ENCODE measurements at regions not wholly inside any gene's neighbourhood (a gene's known extent, or its start where the extent isn't known, plus 50 kb on each side); places are given as distances from the start of the nearest gene placed in this dataset.
"Not testable (repeated sequence)": the region's sequence is repeated elsewhere in the genome, so short reads cannot be mapped to it uniquely, and the experiment has no call there.

DNA sequence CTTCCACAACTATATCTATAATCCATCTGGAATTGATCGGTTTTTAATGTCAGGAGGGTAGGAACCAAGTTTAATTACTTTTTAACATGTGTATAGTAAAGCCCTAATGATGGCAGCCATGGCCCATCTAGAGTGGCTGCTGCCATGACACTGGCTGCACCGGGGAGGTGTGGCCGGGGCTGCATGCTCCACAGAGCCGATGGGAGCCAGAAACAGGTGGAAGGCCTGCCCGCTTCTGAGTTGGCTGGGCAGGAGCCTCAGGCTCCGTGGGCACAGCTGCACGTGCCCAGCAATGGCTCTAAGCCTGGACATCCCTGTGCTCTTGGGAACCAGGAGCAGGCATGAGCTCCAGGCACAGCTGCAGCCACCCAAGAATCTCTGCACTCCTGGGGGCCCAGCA is 73.0 kb downstream of the GBP6 start:
- DNase-seq, result no peak

- not testable (repeated sequence) for DNase-seq
Measured at GRCh38 chr1:89438301-89438700, 74.4 kb downstream of the GBP6 start.

- DNase-seq, result no peak
Measured at GRCh38 chr1:89440911-89441310, 77.1 kb downstream of the GBP6 start.

DNA sequence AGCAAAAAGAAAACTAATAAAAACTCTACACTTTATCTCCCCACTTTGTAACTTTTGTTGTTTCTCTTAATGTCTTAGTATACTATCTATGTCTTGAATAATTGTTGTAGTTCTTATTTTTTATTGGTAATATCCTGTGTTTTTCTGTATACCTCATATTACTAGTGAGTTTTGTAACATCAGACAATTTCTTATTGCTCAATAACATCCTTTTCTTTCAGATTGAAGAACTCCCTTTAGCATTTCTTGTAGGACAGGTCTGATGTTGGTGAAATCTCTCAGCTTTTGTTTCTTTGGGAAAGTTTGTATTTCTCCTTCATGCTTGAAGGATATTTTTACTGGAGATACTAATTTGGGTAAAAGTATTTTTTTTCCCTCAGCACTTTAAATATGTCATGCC is 79.8 kb upstream of the LRRC8B start:
- no peak for DNase-seq

- DNase-seq, result no peak
Measured at GRCh38 chr1:89451011-89451410, 73.6 kb upstream of the LRRC8B start.

- DNase-seq, result no peak
Measured at GRCh38 chr1:89453123-89453972, 71.3 kb upstream of the LRRC8B start.

GRCh38 chr1:89454845-89455521 is 69.6 kb upstream of the LRRC8B start:
- DNase-seq, result peak; percentile 48

DNA sequence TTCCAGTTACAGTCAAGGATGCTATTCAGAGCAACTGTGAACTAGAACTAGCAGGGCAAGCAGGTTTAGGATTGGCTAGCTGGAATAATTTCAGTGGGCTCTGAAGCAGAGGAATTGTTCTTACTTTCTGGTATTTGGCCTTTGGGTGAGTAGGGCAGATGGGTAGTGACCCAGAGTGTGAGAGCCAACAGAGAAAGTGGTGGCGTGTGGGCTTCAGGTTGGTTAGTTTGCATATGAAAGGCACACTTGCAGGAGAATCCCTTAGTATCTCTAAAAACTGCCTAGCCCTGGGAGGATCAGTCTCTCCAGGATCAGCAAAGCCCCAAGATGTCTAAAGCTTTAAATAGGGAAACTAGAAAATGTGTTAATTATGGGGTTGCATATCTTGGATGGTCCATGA is 67.6 kb upstream of the LRRC8B start:
- no peak for DNase-seq

DNA sequence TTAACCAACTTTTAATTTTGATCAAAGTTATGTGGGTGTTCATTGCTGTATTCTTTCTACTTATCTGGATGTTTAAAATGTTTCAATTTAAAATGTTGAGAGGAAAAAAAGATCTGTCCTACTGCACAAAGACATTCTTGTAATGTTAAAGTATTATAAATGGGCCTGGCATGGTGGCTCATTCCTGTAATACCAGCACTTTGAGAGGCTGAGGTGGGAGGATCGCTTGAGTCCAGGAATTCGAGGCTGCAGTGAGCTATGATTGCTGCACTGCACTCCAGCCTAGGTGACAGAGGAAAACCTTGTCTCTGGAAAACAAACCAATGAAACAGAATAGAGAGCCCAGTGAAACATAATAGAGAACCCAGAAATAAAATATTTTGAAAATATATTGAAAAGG is 65.5 kb upstream of the LRRC8B start:
- DNase-seq, result no peak

DNA sequence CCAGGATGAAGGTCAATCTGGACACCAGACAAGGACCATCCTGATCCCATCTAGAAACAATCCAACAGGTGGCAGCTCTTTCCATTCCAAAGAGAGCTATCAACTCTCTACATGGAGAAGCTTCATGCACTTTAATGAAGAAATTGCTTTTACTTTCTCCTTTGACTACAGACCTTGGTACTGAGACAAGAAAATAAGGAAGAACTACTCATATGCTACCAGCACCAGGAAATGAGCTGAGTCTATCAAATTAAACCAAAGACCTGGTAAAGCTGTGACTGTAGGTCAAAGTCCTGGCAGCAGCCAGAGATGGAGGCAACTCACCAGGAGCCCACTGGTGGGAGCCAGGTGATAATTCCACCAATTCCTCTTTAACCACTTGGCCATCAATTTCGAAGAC is 64.3 kb upstream of the LRRC8B start:
- no peak for DNase-seq

DNA sequence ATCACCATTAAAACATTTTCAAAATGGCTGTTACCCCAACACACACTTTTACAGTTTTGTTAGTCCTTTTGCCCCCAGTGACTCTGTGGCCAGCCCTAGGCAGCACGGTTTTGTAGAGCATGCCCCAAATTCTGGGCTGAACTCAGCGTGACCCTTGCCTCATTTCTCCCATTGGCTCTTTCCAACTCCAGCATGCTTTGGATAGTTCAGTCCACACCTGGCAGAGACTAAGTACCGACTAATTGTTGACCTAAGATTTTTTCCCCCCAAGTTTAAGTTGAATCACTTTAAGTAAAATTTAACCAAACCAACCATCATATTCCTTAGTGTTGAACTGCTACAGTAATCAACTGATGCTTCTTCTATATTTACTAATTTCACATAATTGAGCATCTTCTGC is 62.4 kb upstream of the LRRC8B start:
- DNase-seq, result no peak

- DNase-seq, result no peak
Measured at GRCh38 chr1:89464008-89464407, 60.6 kb upstream of the LRRC8B start.

DNA sequence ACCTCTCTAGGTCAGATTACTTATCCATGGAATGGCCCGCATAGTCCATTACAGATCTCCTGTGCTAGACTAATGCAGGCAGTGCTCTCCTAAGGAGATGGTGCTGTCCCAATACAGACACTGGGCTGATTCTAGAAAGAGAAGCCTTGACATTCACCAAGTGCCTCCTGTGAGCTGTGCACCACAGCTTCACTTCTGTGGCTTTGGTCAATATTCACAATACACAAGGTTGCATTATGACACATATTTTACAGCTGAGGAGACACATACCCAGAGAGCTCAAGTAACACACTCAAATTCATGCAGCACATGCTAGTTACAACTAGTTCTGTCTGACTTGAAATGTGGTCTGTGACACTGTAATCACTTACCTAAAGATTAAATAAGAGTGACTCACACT is 59.4 kb upstream of the LRRC8B start:
- no peak for DNase-seq

GRCh38 chr1:89466307-89466930 is 58.2 kb upstream of the LRRC8B start:
- no peak for DNase-seq

GRCh38 chr1:89472253-89472652 is 52.4 kb upstream of the LRRC8B start:
- DNase-seq, result no peak

DNA sequence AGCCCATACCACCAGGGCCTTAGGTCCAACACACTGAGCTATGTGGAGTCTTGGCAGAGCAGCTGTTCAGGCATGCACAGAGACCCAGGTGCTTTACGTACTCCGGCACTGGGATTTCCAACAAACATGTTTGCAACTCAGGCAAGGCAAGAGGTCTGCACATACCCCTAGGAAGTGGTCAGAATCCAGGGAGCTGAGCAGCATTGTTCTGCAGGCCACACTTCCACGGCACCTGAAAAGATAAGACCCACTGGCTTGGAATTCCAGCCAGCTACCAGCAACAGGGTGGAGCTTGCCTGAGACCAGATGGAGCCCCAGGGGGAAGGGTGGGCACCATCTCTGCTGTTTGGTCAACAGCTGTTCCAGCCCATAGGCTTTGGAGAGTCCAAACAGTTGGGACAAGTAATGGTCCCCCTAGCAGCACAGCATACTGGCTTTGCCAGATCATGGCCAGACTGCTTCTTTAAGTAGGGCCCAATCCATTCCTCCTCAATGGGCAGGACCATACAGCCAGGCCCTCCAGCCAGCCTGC is 51.7 kb upstream of the LRRC8B start:
- no peak for DNase-seq

Measured in RPMI8226 (cell line).